SK-N-SH treated with all-trans-retinoic acid at 6 μM for 48 hours (cell line): ENCODE measurements at regions not wholly inside any gene's neighbourhood (a gene's known extent, or its start where the extent isn't known, plus 50 kb on each side); places are given as distances from the start of the nearest gene placed in this dataset.
A peak's percentile ranks its signal among the peaks of the same experiment; 100 is the strongest.

Experiments
- ATAC-seq: fragments of 200-7000 bp; cut with Tn5 transposase; 3 replicates; pipeline ENCODE4 v1.9.1; 2020; ENCODE audit warnings: mild to moderate bottlenecking, moderate library complexity
- ARNTL ChIP-seq: fragments of 450-650 bp; formaldehyde crosslinking; IDR thresholded peaks from 2 replicates; pipeline ENCODE4 v1.5.0; 2020; ENCODE audit warnings: low read depth, mild to moderate bottlenecking, moderate library complexity, borderline replicate concordance
- BACH2 ChIP-seq: fragments of 250-450 bp; sonication (Bioruptor Pico); IDR thresholded peaks from 2 replicates; pipeline ENCODE4 v1.9.0; 2021; ENCODE audit warnings: mild to moderate bottlenecking, borderline replicate concordance
- ESRRG ChIP-seq: fragments of 250-450 bp; sonication (Bioruptor Pico); IDR thresholded peaks from 2 replicates; pipeline ENCODE4 v1.6.1; 2021; ENCODE audit warnings: mild to moderate bottlenecking
- GLIS3 ChIP-seq: fragments of 250-450 bp; sonication (Bioruptor Pico); IDR thresholded peaks from 2 replicates; pipeline ENCODE4 v1.5.0; 2020; ENCODE audit warnings: mild to moderate bottlenecking, moderate library complexity
- ISL1 ChIP-seq: fragments of 250-450 bp; sonication (Bioruptor Pico); IDR thresholded peaks from 2 replicates; pipeline ENCODE4 v2.1.2; 2022; ENCODE audit warnings: mild to moderate bottlenecking, moderate library complexity
- OSR1 ChIP-seq: fragments of 250-450 bp; sonication (Bioruptor Pico); IDR thresholded peaks from 2 replicates; pipeline ENCODE4 v1.8.0; 2022; ENCODE audit warnings: moderate library complexity, mild to moderate bottlenecking, inconsistent platforms
- PPARA ChIP-seq: fragments of 250-450 bp; sonication (Bioruptor Pico); IDR thresholded peaks from 2 replicates; pipeline ENCODE4 v1.5.0; 2020; ENCODE audit warnings: mild to moderate bottlenecking, borderline replicate concordance
- SNAI2 ChIP-seq: fragments of 250-450 bp; sonication (Bioruptor Pico); IDR thresholded peaks from 2 replicates; pipeline ENCODE4 v1.5.0; 2020; ENCODE audit warnings: mild to moderate bottlenecking, moderate library complexity
- TCF4 ChIP-seq: fragments of 250-450 bp; sonication (Bioruptor Pico); IDR thresholded peaks from 2 replicates; pipeline ENCODE4 v1.8.0; 2021; ENCODE audit warnings: mild to moderate bottlenecking, moderate library complexity, borderline replicate concordance
- TOX ChIP-seq: fragments of 250-450 bp; sonication (Bioruptor Pico); IDR thresholded peaks from 2 replicates; pipeline ENCODE4 v1.8.0; 2021; ENCODE audit warnings: mild to moderate bottlenecking, moderate library complexity, borderline replicate concordance
- ZC3H10 ChIP-seq: fragments of 250-450 bp; sonication (Bioruptor Pico); IDR thresholded peaks from 2 replicates; pipeline ENCODE4 v1.5.1; 2021; ENCODE audit warnings: mild to moderate bottlenecking, moderate library complexity
- ZFP3 ChIP-seq: fragments of 250-450 bp; sonication (Bioruptor Pico); IDR thresholded peaks from 2 replicates; pipeline ENCODE4 v1.5.0; 2020; ENCODE audit warnings: mild to moderate bottlenecking, moderate library complexity
- ZFP30 ChIP-seq: fragments of 450-650 bp; formaldehyde crosslinking; IDR thresholded peaks from 2 replicates; pipeline ENCODE4 v1.5.0; 2022; ENCODE audit warnings: mild to moderate bottlenecking, moderate library complexity
- ZNF565 ChIP-seq: fragments of 450-650 bp; formaldehyde crosslinking; conservative IDR thresholded peaks from 2 replicates; pipeline ENCODE4 v1.5.0; 2020; ENCODE audit warnings: low read depth, mild to moderate bottlenecking, moderate library complexity
- ZNF70 ChIP-seq: fragments of 450-650 bp; formaldehyde crosslinking; IDR thresholded peaks from 2 replicates; pipeline ENCODE4 v1.5.0; 2020; ENCODE audit warnings: mild to moderate bottlenecking, moderate library complexity
- ZNF8 ChIP-seq: fragments of 450-650 bp; formaldehyde crosslinking; IDR thresholded peaks from 2 replicates; pipeline ENCODE4 v1.5.0; 2020; ENCODE audit warnings: mild to moderate bottlenecking, moderate library complexity
- TF ChIP-seq, protein P1 (sequence below): fragments of 250-450 bp; sonication (Bioruptor Pico); IDR thresholded peaks from 2 replicates; pipeline ENCODE4 v1.8.0; 2020; ENCODE audit warnings: mild to moderate bottlenecking, moderate library complexity, borderline replicate concordance
- TF ChIP-seq, protein P2 (sequence below): fragments of 250-450 bp; sonication (Bioruptor Pico); IDR thresholded peaks from 2 replicates; pipeline ENCODE4 v1.5.0; 2020; ENCODE audit warnings: mild to moderate bottlenecking, moderate library complexity
- TF ChIP-seq, protein P3 (sequence below): fragments of 250-450 bp; sonication (Bioruptor Pico); IDR thresholded peaks from 2 replicates; pipeline ENCODE4 v1.5.1; 2021; ENCODE audit warnings: mild to moderate bottlenecking, moderate library complexity
- TF ChIP-seq, protein P4 (sequence below): fragments of 250-450 bp; sonication (Bioruptor Pico); IDR thresholded peaks from 2 replicates; pipeline ENCODE4 v1.5.1; 2020; ENCODE audit warnings: low read depth, mild to moderate bottlenecking, moderate library complexity
- TF ChIP-seq, protein P5 (sequence below): fragments of 250-450 bp; sonication (Bioruptor Pico); IDR thresholded peaks from 2 replicates; pipeline ENCODE4 v1.8.0; 2021; ENCODE audit warnings: low read depth, mild to moderate bottlenecking, moderate library complexity, borderline replicate concordance

DNA sequence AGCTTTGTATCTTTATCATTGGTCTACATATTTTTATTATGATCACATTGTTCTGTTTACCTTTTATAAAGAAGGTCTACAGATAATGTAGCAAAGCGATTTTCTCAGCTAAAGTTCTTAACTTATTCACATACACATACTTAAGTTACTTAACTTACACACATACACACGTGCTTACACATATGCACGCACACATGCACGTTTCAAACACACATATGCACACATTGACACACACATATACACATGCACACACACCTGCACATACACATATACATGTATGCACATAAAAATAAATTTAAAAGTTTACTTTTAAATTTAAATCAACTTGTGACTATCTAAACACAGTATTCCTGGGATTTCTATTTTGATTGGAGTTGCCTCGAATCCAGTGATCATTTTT lies 1204.5 kb upstream of the SLC39A10 start:
- TF ChIP-seq ZNF565 (CRISPR knock-in tag) (no peak), TCF4 (CRISPR knock-in tag) (no peak), OSR1 (CRISPR knock-in tag) (no peak), ESRRG (CRISPR knock-in tag) (no peak), BACH2 (CRISPR knock-in tag) (no peak), ZNF8 (no peak), GLIS3 (CRISPR knock-in tag) (no peak)
- no peak for ATAC-seq

DNA sequence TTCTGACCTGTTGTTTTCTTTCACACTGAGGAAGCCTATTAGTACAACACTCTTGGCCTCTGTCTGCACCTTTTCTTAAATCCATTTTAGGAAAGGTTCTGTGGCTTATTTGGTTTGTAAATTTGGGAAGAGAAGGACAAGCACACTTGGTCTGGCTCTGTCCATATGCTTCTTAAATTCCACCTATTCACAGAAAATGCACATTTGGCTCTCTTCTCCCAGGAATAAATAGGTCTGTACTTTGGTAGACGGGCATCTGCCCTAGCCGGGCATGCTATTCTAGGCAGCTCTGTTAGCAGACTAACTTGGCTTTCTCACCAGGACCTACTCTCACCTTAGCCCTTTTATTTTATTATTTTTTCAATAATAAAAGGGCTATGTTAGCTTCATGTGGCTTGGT lies 1211.8 kb upstream of the SLC39A10 start:
- TF ChIP-seq ZFP3 (CRISPR knock-in tag), result no peak
- TF ChIP-seq ZNF8, result no peak
- no peak for TF ChIP-seq GLIS3 (CRISPR knock-in tag)
- no peak for TF ChIP-seq PPARA (CRISPR knock-in tag)
- TF ChIP-seq ZNF70 (CRISPR knock-in tag), result no peak
- TF ChIP-seq SNAI2 (CRISPR knock-in tag), result no peak
- TF ChIP-seq TCF4 (CRISPR knock-in tag), result no peak
- no peak for ATAC-seq

DNA sequence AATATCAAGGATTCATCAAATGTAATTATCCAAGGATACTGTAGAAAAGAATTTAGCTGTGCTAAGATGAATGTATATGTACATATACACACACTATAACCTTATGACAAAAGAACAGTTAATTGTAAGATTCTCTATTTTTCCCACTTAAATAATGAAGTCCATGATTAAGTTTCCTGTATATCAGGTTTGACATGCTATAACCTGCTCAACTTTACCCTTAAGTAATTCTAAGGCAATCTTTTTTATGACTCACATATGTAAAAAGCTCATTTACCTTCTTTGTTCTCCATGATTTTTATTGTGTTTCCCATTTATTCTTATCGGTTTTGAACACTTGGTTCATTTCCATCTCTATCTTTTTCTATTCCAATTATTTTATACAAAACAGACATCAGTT lies 1213.1 kb upstream of the SLC39A10 start:
- TF ChIP-seq, protein P1, sequence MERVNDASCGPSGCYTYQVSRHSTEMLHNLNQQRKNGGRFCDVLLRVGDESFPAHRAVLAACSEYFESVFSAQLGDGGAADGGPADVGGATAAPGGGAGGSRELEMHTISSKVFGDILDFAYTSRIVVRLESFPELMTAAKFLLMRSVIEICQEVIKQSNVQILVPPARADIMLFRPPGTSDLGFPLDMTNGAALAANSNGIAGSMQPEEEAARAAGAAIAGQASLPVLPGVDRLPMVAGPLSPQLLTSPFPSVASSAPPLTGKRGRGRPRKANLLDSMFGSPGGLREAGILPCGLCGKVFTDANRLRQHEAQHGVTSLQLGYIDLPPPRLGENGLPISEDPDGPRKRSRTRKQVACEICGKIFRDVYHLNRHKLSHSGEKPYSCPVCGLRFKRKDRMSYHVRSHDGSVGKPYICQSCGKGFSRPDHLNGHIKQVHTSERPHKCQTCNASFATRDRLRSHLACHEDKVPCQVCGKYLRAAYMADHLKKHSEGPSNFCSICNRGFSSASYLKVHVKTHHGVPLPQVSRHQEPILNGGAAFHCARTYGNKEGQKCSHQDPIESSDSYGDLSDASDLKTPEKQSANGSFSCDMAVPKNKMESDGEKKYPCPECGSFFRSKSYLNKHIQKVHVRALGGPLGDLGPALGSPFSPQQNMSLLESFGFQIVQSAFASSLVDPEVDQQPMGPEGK (CRISPR knock-in tag), result no peak
- no peak for TF ChIP-seq OSR1 (CRISPR knock-in tag)
- no peak for TF ChIP-seq BACH2 (CRISPR knock-in tag)
- no peak for TF ChIP-seq GLIS3 (CRISPR knock-in tag)
- TF ChIP-seq ARNTL (CRISPR knock-in tag), result no peak
- TF ChIP-seq ZNF70 (CRISPR knock-in tag), result no peak
- no peak for TF ChIP-seq ZNF565 (CRISPR knock-in tag)
- TF ChIP-seq, protein P2, sequence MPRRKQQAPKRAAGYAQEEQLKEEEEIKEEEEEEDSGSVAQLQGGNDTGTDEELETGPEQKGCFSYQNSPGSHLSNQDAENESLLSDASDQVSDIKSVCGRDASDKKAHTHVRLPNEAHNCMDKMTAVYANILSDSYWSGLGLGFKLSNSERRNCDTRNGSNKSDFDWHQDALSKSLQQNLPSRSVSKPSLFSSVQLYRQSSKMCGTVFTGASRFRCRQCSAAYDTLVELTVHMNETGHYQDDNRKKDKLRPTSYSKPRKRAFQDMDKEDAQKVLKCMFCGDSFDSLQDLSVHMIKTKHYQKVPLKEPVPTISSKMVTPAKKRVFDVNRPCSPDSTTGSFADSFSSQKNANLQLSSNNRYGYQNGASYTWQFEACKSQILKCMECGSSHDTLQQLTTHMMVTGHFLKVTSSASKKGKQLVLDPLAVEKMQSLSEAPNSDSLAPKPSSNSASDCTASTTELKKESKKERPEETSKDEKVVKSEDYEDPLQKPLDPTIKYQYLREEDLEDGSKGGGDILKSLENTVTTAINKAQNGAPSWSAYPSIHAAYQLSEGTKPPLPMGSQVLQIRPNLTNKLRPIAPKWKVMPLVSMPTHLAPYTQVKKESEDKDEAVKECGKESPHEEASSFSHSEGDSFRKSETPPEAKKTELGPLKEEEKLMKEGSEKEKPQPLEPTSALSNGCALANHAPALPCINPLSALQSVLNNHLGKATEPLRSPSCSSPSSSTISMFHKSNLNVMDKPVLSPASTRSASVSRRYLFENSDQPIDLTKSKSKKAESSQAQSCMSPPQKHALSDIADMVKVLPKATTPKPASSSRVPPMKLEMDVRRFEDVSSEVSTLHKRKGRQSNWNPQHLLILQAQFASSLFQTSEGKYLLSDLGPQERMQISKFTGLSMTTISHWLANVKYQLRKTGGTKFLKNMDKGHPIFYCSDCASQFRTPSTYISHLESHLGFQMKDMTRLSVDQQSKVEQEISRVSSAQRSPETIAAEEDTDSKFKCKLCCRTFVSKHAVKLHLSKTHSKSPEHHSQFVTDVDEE, result no peak
- TF ChIP-seq ZFP30 (CRISPR knock-in tag), result no peak
- TF ChIP-seq PPARA (CRISPR knock-in tag), result no peak
- TF ChIP-seq, protein P3, sequence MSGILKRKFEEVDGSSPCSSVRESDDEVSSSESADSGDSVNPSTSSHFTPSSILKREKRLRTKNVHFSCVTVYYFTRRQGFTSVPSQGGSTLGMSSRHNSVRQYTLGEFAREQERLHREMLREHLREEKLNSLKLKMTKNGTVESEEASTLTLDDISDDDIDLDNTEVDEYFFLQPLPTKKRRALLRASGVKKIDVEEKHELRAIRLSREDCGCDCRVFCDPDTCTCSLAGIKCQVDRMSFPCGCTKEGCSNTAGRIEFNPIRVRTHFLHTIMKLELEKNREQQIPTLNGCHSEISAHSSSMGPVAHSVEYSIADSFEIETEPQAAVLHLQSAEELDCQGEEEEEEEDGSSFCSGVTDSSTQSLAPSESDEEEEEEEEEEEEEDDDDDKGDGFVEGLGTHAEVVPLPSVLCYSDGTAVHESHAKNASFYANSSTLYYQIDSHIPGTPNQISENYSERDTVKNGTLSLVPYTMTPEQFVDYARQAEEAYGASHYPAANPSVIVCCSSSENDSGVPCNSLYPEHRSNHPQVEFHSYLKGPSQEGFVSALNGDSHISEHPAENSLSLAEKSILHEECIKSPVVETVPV, result no peak
- no peak for TF ChIP-seq TOX (CRISPR knock-in tag)
- TF ChIP-seq, protein P4, sequence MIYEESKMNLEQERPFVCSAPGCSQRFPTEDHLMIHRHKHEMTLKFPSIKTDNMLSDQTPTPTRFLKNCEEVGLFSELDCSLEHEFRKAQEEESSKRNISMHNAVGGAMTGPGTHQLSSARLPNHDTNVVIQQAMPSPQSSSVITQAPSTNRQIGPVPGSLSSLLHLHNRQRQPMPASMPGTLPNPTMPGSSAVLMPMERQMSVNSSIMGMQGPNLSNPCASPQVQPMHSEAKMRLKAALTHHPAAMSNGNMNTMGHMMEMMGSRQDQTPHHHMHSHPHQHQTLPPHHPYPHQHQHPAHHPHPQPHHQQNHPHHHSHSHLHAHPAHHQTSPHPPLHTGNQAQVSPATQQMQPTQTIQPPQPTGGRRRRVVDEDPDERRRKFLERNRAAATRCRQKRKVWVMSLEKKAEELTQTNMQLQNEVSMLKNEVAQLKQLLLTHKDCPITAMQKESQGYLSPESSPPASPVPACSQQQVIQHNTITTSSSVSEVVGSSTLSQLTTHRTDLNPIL (CRISPR knock-in tag), result no peak
- TF ChIP-seq ZC3H10 (CRISPR knock-in tag), result no peak
- no peak for TF ChIP-seq ISL1 (CRISPR knock-in tag)
- no peak; the same call in 2 of the 3 replicates for ATAC-seq

DNA sequence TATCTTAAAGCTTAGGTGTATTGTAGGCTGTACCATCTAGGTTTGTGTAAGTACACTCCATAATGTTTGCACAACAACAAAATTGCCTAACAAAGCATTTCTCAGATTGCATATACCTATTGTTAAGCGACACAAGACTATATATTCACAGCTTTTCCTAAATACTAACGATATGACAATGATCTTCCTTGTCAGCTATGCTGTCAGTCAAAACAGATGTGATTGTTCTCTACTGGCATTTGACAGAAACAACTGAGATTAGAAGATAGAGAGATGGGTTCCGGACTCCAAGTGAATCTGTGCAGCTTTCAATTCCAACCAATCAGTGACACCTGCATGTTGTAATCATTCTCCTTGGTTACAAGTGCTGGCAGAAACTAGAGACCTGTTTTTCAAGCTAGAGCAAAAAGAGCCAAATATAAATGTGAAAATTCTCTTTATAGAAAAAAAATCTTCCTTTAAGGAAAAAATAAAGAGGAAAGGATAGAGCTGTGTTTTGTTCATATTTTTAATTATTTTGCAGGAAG lies 1232.3 kb upstream of the SLC39A10 start:
- TF ChIP-seq, protein P3, result no peak
- TF ChIP-seq TOX (CRISPR knock-in tag), result no peak
- TF ChIP-seq ZNF8, result no peak
- no peak for TF ChIP-seq PPARA (CRISPR knock-in tag)
- TF ChIP-seq, protein P5, sequence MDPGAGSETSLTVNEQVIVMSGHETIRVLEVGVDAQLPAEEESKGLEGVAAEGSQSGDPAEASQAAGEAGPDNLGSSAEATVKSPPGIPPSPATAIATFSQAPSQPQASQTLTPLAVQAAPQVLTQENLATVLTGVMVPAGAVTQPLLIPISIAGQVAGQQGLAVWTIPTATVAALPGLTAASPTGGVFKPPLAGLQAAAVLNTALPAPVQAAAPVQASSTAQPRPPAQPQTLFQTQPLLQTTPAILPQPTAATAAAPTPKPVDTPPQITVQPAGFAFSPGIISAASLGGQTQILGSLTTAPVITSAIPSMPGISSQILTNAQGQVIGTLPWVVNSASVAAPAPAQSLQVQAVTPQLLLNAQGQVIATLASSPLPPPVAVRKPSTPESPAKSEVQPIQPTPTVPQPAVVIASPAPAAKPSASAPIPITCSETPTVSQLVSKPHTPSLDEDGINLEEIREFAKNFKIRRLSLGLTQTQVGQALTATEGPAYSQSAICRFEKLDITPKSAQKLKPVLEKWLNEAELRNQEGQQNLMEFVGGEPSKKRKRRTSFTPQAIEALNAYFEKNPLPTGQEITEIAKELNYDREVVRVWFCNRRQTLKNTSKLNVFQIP, result no peak
- no peak for TF ChIP-seq ZNF70 (CRISPR knock-in tag)
- TF ChIP-seq, all 23 proteins: peak for 0
- ATAC-seq, result peak; percentile 56; the same call in 2 of the 3 replicates
